ENCODE measurements at regions not wholly inside any gene's neighbourhood (a gene's known extent, or its start where the extent isn't known, plus 50 kb on each side); places are given as distances from the start of the nearest gene placed in this dataset.

GRCh38 chr2:19752500-19752899, 149.3 kb downstream of the TTC32 start:
- H3K4me3 ChIP-seq (ENCODE audit: low read length) = no peak overlapping the region
- no peak for TF ChIP-seq CTCF (conservative IDR thresholded peaks at IDR 0.05; ENCODE audit: low read length)
- no peak for DNase-seq (ENCODE audit: low read depth)

- no peak overlapping the region for H3K4me3 ChIP-seq (ENCODE audit: low read length)
- TF ChIP-seq CTCF (conservative IDR thresholded peaks at IDR 0.05; ENCODE audit: low read length) = no peak
- no peak for DNase-seq (ENCODE audit: low read depth)
Observed at GRCh38 chr2:19751631-19752030, 150.2 kb downstream of the TTC32 start.

- DNase-seq (ENCODE audit: low read depth) = no peak
- no peak for TF ChIP-seq CTCF (conservative IDR thresholded peaks at IDR 0.05; ENCODE audit: low read length)
- H3K4me3 ChIP-seq (ENCODE audit: low read length) = no peak overlapping the region
Observed at GRCh38 chr2:19750136-19750535, 151.6 kb downstream of the TTC32 start.

- TF ChIP-seq CTCF (conservative IDR thresholded peaks at IDR 0.05; ENCODE audit: low read length) = no peak
- H3K4me3 ChIP-seq (ENCODE audit: low read length) = no peak overlapping the region
- DNase-seq (ENCODE audit: low read depth) = no peak
Observed at GRCh38 chr2:19749507-19749836, 152.3 kb downstream of the TTC32 start.

- TF ChIP-seq CTCF (conservative IDR thresholded peaks at IDR 0.05; ENCODE audit: low read length) = no peak
- H3K4me3 ChIP-seq (ENCODE audit: low read length) = no peak overlapping the region
Observed at GRCh38 chr2:19748711-19749506, 152.9 kb downstream of the TTC32 start.

GRCh38 chr2:19748073-19748375, 153.8 kb downstream of the TTC32 start:
- no peak for DNase-seq (ENCODE audit: low read depth)
- no peak for TF ChIP-seq CTCF (conservative IDR thresholded peaks at IDR 0.05; ENCODE audit: low read length)

More at GRCh38 chr2:19748711-19749506, 152.9 kb downstream of the TTC32 start:
- no peak for DNase-seq (ENCODE audit: low read depth)

GRCh38 chr2:19747310-19748072, 154.3 kb downstream of the TTC32 start:
- DNase-seq (ENCODE audit: low read depth) = peak; percentile 36
- no peak overlapping the region for H3K4me3 ChIP-seq (ENCODE audit: low read length)
- TF ChIP-seq CTCF (conservative IDR thresholded peaks at IDR 0.05; ENCODE audit: low read length) = no peak

More at GRCh38 chr2:19748073-19748375, 153.8 kb downstream of the TTC32 start:
- H3K4me3 ChIP-seq (ENCODE audit: low read length) = no peak overlapping the region
